Stomach (tissue), 8 donors: ENCODE measurements at regions not wholly inside any gene's neighbourhood (a gene's known extent, or its start where the extent isn't known, plus 50 kb on each side); places are given as distances from the start of the nearest gene placed in this dataset.
"Not testable (repeated sequence)": the region's sequence is repeated elsewhere in the genome, so short reads cannot be mapped to it uniquely, and the experiment has no call there.

Source experiments
- DNase-seq, 2 donors: peaks; one replicate each; pipeline versions ENCODE4 v3.0.0 to v3.0.0-alpha.2; 2013 to 2019
- H3K27ac ChIP-seq, 5 donors: fragments of 200-600 bp in 4 of 5; sonication (generic) in 4 of 5; one replicate each; pipeline ENCODE4 v1.5.1; 2013 to 2019; ENCODE audit warnings: mild to moderate bottlenecking in 1 of 5, moderate library complexity in 1 of 5
- H3K27me3 ChIP-seq, 3 donors: fragments of 200-600 bp; sonication (generic); one replicate each; pipeline ENCODE4 v1.5.1; 2017 to 2019; ENCODE audit warnings: mixed run types in 1 of 3
- H3K36me3 ChIP-seq, 4 donors: fragments of 200-600 bp; sonication (generic); 1 replicate in 3 of 4; 2 replicates in 1 of 4; pipeline ENCODE4 v1.5.1; 2016 to 2019
- H3K4me1 ChIP-seq, 4 donors: fragments of 200-600 bp; sonication (generic); one replicate each; pipeline ENCODE4 v1.5.1; 2016 to 2019
- H3K4me3 ChIP-seq, 4 donors: fragments of 200-600 bp; sonication (generic) in 3 of 4; one replicate each; pipeline ENCODE4 v1.5.1; 2016 to 2019; ENCODE audit warnings: mild to moderate bottlenecking in 1 of 4
- H3K9me3 ChIP-seq, 4 donors: fragments of 200-600 bp; sonication (generic); one replicate each; pipeline ENCODE4 v1.5.1; 2016 to 2019
- EP300 ChIP-seq: sonication (generic); formaldehyde crosslinking; IDR thresholded peaks from one replicate; pipeline ENCODE4 v1.6.1; 2017; ENCODE audit warnings: antibody characterized with exemption
- POLR2A ChIP-seq, 4 donors: fragments of 450-650 bp; IDR thresholded peaks; one replicate each; pipeline ENCODE4 v1.6.1; 2016; ENCODE audit warnings: antibody characterized with exemption in 4 of 4, control low read depth in 2 of 4, mild to moderate bottlenecking in 1 of 4, moderate library complexity in 1 of 4
- POLR2AphosphoS5 ChIP-seq, 3 donors: sonication (generic); formaldehyde crosslinking; IDR thresholded peaks; one replicate each; pipeline ENCODE4 v1.6.1; 2016; ENCODE audit warnings: antibody characterized with exemption in 3 of 3
- WGBS, 5 donors: extraction: QIAGEN DNeasy Blood & Tissue Kit in 3 of 5; methylation state at CpG; one replicate each; pipeline versions ENCODE4 v1.1.5 to v1.1.7; 2013 to 2018; 5-methylcytosine and 5-hydroxymethylcytosine counted together
- intact Hi-C: fragments of 100-400 bp; cut with DNase I; formaldehyde crosslinking; loops from one replicate; pipeline ENCODE4 v1.15.1; 2023; ENCODE audit warnings: low total_unique reads
- TF ChIP-seq, protein P1 (sequence below), 7 experiments: fragments of 450-650 bp in 4 of 7; fragments of 200-600 bp in 3 of 7; sonication (generic) in 3 of 7; IDR thresholded peaks; one replicate each; pipeline ENCODE4 v1.5.1; 2016 to 2019; ENCODE audit warnings: antibody characterized with exemption in 7 of 7, control low read depth in 2 of 7, mild to moderate bottlenecking in 1 of 7
- donor health status: healthy with polysubstance abuse.
- donor health status: Bipolar disorder and iron deficiency.
- donor health status: healthy.

DNA sequence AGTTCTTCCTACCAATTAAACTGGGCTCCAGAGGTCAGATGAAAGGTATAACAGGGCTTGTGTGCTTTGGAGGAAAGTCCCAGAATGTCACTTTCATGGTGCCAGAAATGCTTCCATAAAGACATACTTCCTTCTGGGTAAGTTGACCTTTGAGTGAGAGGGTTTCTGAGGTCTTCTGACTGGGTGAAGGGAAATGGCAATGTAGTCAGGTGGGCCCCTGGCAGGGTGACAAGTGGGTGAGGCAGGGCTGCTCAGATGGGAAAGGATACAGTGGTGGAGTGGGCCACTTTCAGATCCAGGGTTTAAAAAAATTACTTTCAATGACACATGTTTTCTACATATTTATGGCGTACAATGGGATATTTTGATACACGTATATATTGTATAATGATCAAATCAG lies 136.5 kb upstream of the PITX1 start:
- no peak for DNase-seq
- Histone ChIP-seq H3K4me1 (no peaks in the 10 kb centered on the region), H3K36me3 (no peaks in the 10 kb centered on the region), H3K27me3 (peaks cover 0 to 26% (median 0%) of the 10 kb centered on the region in 3 donors), H3K4me3 (no peak overlapping the region), H3K27ac (no peak overlapping the region), H3K9me3 (no peaks in the 10 kb centered on the region)
- 74 to 88% (median 80%) methylated on average over 2 of the region's 2 CpGs for WGBS, 5 donors
- TF ChIP-seq EP300 (no peak), POLR2AphosphoS5 (IDR thresholded peaks at IDR 0.05) (no peak), POLR2A (IDR thresholded peaks at IDR 0.05) (no peak)
- TF ChIP-seq, protein P1, sequence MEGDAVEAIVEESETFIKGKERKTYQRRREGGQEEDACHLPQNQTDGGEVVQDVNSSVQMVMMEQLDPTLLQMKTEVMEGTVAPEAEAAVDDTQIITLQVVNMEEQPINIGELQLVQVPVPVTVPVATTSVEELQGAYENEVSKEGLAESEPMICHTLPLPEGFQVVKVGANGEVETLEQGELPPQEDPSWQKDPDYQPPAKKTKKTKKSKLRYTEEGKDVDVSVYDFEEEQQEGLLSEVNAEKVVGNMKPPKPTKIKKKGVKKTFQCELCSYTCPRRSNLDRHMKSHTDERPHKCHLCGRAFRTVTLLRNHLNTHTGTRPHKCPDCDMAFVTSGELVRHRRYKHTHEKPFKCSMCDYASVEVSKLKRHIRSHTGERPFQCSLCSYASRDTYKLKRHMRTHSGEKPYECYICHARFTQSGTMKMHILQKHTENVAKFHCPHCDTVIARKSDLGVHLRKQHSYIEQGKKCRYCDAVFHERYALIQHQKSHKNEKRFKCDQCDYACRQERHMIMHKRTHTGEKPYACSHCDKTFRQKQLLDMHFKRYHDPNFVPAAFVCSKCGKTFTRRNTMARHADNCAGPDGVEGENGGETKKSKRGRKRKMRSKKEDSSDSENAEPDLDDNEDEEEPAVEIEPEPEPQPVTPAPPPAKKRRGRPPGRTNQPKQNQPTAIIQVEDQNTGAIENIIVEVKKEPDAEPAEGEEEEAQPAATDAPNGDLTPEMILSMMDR (IDR thresholded peaks at IDR 0.05), result no peak
- intact Hi-C loops, result no loop called here

DNA sequence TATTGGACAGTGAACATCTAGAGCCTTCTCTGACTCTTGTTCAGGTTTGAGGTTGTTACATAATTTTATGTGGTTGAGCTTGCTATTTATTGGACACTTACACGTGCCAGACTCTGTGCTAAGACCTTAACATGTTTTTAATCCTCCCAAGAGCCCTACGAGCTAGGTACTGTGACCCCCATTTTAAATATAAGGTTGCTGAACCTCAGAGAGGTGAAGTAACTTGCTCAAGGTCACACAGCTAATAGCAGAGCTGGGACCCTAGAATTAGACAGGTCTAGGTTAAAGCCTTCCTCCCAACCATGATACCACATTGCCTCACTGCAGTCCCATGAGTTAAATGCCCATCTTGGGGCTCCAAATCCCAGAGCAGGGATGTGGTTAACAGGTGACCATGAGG lies 135.7 kb upstream of the PITX1 start:
- Histone ChIP-seq H3K27me3 (peaks cover 0 to 26% (median 0%) of the 10 kb centered on the region in 3 donors), H3K36me3 (no peaks in the 10 kb centered on the region), H3K27ac (no peak overlapping the region), H3K9me3 (no peaks in the 10 kb centered on the region), H3K4me3 (no peak overlapping the region), H3K4me1 (no peaks in the 10 kb centered on the region)
- no peak for DNase-seq
- intact Hi-C loops, result no loop called here
- TF ChIP-seq EP300 (no peak), POLR2AphosphoS5 (IDR thresholded peaks at IDR 0.05) (no peak), POLR2A (IDR thresholded peaks at IDR 0.05) (no peak)
- TF ChIP-seq, protein P1 (IDR thresholded peaks at IDR 0.05), result no peak
- WGBS, 5 donors, result 43 to 74% (median 56%) methylated on average over 2 of the region's 2 CpGs

DNA sequence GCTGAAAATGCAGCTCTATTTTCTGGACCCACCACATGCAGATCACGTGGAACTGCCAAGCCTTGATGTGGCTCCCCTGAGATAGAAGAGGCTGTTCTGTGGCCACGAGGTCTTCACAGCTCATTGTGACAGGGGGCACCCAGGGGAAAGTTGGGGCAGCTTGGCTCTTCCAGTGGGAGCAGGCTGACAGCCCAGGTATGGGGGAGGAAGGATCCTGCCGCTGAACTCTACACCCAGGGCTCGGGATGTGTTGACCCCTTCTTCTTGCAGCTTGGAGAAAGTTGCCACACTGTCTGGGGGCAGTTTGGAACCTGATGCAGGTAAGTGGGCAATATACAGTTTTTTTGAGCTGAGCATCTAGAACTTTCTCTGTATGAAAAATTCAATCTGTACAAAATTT lies 133.6 kb upstream of the PITX1 start:
- no peaks in the 10 kb centered on the region for H3K36me3 ChIP-seq
- peaks cover 0 to 21% (median 0%) of the 10 kb centered on the region in 3 donors for H3K27me3 ChIP-seq
- TF ChIP-seq EP300 (no peak), POLR2AphosphoS5 (IDR thresholded peaks at IDR 0.05) (no peak), POLR2A (IDR thresholded peaks at IDR 0.05) (no peak)
- TF ChIP-seq, protein P1 (IDR thresholded peaks at IDR 0.05), result no peak
- H3K27ac ChIP-seq, result no peak overlapping the region
- no peak overlapping the region for H3K4me3 ChIP-seq
- intact Hi-C loops, result no loop called here
- no peaks in the 10 kb centered on the region for H3K4me1 ChIP-seq
- DNase-seq, result no peak
- WGBS, 5 donors, result 53 to 74% (median 62%) methylated on average over 4 of the region's 4 CpGs
- H3K9me3 ChIP-seq, result no peaks in the 10 kb centered on the region

DNA sequence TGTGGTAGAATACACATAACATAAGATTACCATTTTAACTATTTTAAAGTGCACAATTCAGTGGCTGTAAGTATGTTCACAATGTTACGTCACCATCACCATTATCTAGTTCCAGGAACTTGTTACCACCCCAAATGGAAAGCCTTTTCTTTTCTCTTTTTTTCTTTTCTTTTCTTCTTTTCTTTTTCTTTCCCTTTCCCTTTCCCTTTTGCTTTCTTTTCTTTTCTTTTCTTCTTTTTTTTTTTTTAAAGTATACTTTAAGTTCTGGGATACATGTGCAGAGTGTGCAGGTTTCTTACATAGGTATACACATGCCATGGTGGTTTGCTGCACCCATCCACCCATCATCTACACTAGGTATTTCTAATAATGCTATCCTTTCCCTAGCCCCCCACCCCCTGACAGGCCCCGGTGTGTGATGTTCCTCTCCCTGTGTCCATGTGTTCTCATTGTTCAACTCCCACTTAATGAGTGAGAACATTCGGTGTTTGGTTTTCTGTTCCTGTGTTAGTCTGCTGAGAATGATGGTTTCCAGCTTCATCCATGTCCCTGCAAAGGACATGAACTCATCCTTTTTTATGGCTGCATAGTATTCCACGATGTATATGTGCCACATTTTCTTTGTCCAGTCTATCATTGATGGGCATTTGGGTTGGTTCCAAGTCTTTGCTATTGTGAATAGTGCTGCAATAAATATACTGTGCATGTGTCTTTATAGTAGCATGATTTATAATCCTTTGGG lies 131.0 kb upstream of the PITX1 start:
- DNase-seq, H3K27ac ChIP-seq, H3K9me3 ChIP-seq, intact Hi-C loops, H3K4me3 ChIP-seq, H3K36me3 ChIP-seq, H3K4me1 ChIP-seq: not testable (repeated sequence)
- WGBS, 5 donors, result 61 to 88% (median 81%) methylated on average over 4 of the region's 4 CpGs
- peaks cover 0 to 15% (median 0%) of the 10 kb centered on the region in 3 donors for H3K27me3 ChIP-seq

DNA sequence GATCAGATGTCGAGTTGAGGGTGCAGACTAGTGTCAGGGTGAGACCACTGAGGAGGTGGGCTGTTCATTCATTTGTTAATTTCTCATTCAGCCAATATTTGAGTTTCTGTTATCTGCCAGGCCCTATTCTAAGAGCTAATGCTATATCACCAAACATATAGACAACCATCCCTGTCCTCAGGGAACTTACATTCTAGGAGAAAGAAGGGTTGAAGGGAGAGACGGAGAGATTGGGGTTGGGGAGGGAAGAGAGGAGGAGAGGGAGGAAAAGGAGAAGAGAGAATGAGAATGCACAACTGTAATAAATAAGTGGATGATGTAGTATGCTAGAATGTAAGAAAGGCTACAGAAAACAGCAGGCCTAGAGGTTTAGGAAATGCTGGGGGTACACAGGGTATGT lies 129.9 kb upstream of the PITX1 start:
- intact Hi-C loops, result no loop called here
- Histone ChIP-seq H3K4me3 (no peak overlapping the region), H3K27me3 (peaks cover 0 to 11% (median 0%) of the 10 kb centered on the region in 3 donors), H3K9me3 (peaks cover under 1 to 15% (median 5%) of the 10 kb centered on the region in 4 donors), H3K27ac (no peak overlapping the region), H3K36me3 (no peaks in the 10 kb centered on the region), H3K4me1 (no peaks in the 10 kb centered on the region)
- no peak for DNase-seq
- 83 to 98% (median 85%) methylated on average over 2 of the region's 2 CpGs for WGBS, 5 donors
- no peak for TF ChIP-seq POLR2AphosphoS5 (IDR thresholded peaks at IDR 0.05)
- TF ChIP-seq POLR2A (IDR thresholded peaks at IDR 0.05), result no peak
- no peak for TF ChIP-seq EP300
- TF ChIP-seq, protein P1 (IDR thresholded peaks at IDR 0.05), result no peak
